GM12878 (cell line): ENCODE measurements at regions not wholly inside any gene's neighbourhood (a gene's known extent, or its start where the extent isn't known, plus 50 kb on each side); places are given as distances from the start of the nearest gene placed in this dataset.

ENCODE experiments used
- BCL11A ChIP-seq: IDR thresholded peaks from 2 replicates; pipeline ENCODE4 v1.6.1; 2011; ENCODE audit warnings: low read depth, low read length
- BHLHE40 ChIP-seq, 2 experiments: fragments of 450-650 bp in 1 of 2; IDR thresholded peaks; 2 replicates each; pipeline ENCODE4 v1.6.1; 2011 to 2017; ENCODE audit warnings: low read depth in 2 of 2, borderline replicate concordance in 1 of 2, improper control_type of control experiment in 1 of 2, low read length in 1 of 2, mild to moderate bottlenecking in 1 of 2
- BMI1 ChIP-seq: fragments of 450-650 bp; IDR thresholded peaks from 2 replicates; pipeline ENCODE4 v1.6.1; 2016; ENCODE audit warnings: mild to moderate bottlenecking, moderate library complexity, borderline replicate concordance
- CEBPB ChIP-seq, 2 experiments: fragments of 150-350 bp in 1 of 2; IDR thresholded peaks; 2 replicates each; pipeline ENCODE4 v1.6.1; 2012 to 2014; ENCODE audit warnings: low read depth in 2 of 2, low read length in 2 of 2, borderline replicate concordance in 1 of 2, inconsistent platforms in 1 of 2
- FOS ChIP-seq: IDR thresholded peaks from 3 replicates; pipeline ENCODE4 v1.6.1; 2011; ENCODE audit warnings: borderline replicate concordance; ENCODE audit not compliant: insufficient read length; ENCODE audit errors: extremely low read depth
- GATAD2B ChIP-seq: fragments of 450-650 bp; conservative IDR thresholded peaks from 2 replicates; pipeline ENCODE4 v1.6.1; 2017; ENCODE audit warnings: low read depth, mild to moderate bottlenecking, moderate library complexity
- HDAC2 ChIP-seq: fragments of 200-600 bp; sonication (generic); IDR thresholded peaks from 2 replicates; pipeline ENCODE4 v1.6.1; 2017
- MTA3 ChIP-seq: IDR thresholded peaks from 2 replicates; pipeline ENCODE4 v1.6.1; 2012; ENCODE audit warnings: low read length, inconsistent platforms, borderline replicate concordance
- MYB ChIP-seq: fragments of 150-350 bp; IDR thresholded peaks from 2 replicates; pipeline ENCODE4 v1.6.1; 2014; ENCODE audit warnings: mild to moderate bottlenecking, low read depth, low read length, borderline replicate concordance
- NBN ChIP-seq: fragments of 450-650 bp; IDR thresholded peaks from 2 replicates; pipeline ENCODE4 v1.6.1; 2016
- PAX8 ChIP-seq: fragments of 450-650 bp; IDR thresholded peaks from 2 replicates; pipeline ENCODE4 v1.6.1; 2017; ENCODE audit warnings: mild to moderate bottlenecking, moderate library complexity
- RAD51 ChIP-seq: fragments of 450-650 bp; IDR thresholded peaks from 2 replicates; pipeline ENCODE4 v1.6.1; 2016; ENCODE audit warnings: moderate library complexity, mild to moderate bottlenecking, inconsistent platforms
- SREBF2 ChIP-seq: IDR thresholded peaks from 2 replicates; pipeline ENCODE4 v1.6.1; 2012; ENCODE audit warnings: mild to moderate bottlenecking, low read length
- ZNF207 ChIP-seq: fragments of 450-650 bp; IDR thresholded peaks from 2 replicates; pipeline ENCODE4 v1.6.1; 2014; ENCODE audit warnings: antibody characterized with exemption, mild to moderate bottlenecking, borderline replicate concordance
- ZNF24 ChIP-seq: fragments of 450-650 bp; IDR thresholded peaks from 2 replicates; pipeline ENCODE4 v1.6.1; 2017; ENCODE audit warnings: antibody characterized with exemption, mild to moderate bottlenecking
- TF ChIP-seq, protein P1 (sequence below): fragments of 450-650 bp; IDR thresholded peaks from 2 replicates; pipeline ENCODE4 v1.6.1; 2017; ENCODE audit warnings: mild to moderate bottlenecking, moderate library complexity
- TF ChIP-seq, protein P2 (sequence below): fragments of 450-650 bp; IDR thresholded peaks from 2 replicates; pipeline ENCODE4 v1.6.1; 2016; ENCODE audit warnings: mild to moderate bottlenecking
- TF ChIP-seq, protein P3 (sequence below): fragments of 450-650 bp; IDR thresholded peaks from 2 replicates; pipeline ENCODE4 v1.6.1; 2017; ENCODE audit warnings: antibody characterized with exemption, mild to moderate bottlenecking, moderate library complexity
- TF ChIP-seq, protein P4 (sequence below): fragments of 450-650 bp; IDR thresholded peaks from 2 replicates; pipeline ENCODE4 v1.6.1; 2018; ENCODE audit warnings: mild to moderate bottlenecking, low read depth, moderate library complexity; ENCODE audit not compliant: partially characterized antibody

DNA sequence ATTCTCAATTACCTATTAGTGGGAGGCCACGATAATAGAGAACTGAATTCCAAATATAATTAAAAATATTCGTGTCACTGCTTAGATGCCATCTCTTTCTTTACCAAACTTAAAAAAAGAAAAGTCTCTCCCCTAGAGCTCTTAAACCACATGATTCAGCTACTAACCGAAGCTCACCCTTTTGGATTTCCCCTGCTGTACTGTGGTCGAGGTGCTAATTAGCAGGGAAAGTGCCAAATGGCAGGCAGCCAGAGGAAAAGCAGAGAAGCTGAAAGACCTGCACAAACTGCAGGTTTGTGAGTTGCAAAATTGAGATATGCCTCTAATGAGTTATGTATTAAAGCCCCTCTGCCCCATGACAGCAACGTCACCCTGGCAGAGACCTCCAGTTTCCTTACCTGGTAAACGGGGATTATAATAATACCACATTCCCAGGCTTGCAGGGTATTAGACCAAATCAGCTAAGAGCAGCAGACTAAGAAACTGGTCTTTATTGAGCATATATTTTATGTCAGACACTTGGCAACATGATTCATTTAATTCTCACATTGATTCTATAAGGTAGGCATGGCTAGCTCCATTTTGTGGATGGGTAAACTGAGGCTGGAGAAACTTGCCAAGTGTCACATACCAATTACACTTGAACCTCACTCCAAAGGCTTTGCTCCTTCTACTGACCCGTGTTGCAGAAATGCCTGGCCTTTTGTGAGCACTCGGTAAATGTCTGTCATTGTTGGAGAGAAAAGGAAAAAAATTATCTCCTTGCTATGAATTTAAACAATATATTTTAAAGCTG is 259.7 kb downstream of the LPIN1 start (continued):
- TF ChIP-seq, protein P1, sequence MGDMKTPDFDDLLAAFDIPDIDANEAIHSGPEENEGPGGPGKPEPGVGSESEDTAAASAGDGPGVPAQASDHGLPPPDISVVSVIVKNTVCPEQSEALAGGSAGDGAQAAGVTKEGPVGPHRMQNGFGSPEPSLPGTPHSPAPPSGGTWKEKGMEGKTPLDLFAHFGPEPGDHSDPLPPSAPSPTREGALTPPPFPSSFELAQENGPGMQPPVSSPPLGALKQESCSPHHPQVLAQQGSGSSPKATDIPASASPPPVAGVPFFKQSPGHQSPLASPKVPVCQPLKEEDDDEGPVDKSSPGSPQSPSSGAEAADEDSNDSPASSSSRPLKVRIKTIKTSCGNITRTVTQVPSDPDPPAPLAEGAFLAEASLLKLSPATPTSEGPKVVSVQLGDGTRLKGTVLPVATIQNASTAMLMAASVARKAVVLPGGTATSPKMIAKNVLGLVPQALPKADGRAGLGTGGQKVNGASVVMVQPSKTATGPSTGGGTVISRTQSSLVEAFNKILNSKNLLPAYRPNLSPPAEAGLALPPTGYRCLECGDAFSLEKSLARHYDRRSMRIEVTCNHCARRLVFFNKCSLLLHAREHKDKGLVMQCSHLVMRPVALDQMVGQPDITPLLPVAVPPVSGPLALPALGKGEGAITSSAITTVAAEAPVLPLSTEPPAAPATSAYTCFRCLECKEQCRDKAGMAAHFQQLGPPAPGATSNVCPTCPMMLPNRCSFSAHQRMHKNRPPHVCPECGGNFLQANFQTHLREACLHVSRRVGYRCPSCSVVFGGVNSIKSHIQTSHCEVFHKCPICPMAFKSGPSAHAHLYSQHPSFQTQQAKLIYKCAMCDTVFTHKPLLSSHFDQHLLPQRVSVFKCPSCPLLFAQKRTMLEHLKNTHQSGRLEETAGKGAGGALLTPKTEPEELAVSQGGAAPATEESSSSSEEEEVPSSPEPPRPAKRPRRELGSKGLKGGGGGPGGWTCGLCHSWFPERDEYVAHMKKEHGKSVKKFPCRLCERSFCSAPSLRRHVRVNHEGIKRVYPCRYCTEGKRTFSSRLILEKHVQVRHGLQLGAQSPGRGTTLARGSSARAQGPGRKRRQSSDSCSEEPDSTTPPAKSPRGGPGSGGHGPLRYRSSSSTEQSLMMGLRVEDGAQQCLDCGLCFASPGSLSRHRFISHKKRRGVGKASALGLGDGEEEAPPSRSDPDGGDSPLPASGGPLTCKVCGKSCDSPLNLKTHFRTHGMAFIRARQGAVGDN = 0 out of 2 replicates have a peak, but pooled peaks have one; percentile 14
- TF ChIP-seq GATAD2B (peak; percentile 76), NBN (peak; percentile 92), ZNF24 (no peak), SREBF2 (no peak), ZNF207 (peak; percentile 31; the same call in 1 of the 2 replicates), MYB (peak; percentile 90), BMI1 (peak; percentile 88), HDAC2 (no peak), CEBPB (IDR thresholded peaks at IDR 0.05; ENCODE audit: borderline replicate concordance in 1 of 2, low read depth in 2 of 2, low read length in 2 of 2) (no peak), FOS (no peak), BHLHE40 (IDR thresholded peaks at IDR 0.05; ENCODE audit: borderline replicate concordance in 1 of 2, low read depth in 2 of 2, low read length in 1 of 2) (peak; percentile 87 to 91), MTA3 (peak; percentile 89; the same call in 1 of the 2 replicates), PAX8 (no peak), RAD51 (peak; percentile 75), BCL11A (peak; percentile 100)
- TF ChIP-seq, protein P2, sequence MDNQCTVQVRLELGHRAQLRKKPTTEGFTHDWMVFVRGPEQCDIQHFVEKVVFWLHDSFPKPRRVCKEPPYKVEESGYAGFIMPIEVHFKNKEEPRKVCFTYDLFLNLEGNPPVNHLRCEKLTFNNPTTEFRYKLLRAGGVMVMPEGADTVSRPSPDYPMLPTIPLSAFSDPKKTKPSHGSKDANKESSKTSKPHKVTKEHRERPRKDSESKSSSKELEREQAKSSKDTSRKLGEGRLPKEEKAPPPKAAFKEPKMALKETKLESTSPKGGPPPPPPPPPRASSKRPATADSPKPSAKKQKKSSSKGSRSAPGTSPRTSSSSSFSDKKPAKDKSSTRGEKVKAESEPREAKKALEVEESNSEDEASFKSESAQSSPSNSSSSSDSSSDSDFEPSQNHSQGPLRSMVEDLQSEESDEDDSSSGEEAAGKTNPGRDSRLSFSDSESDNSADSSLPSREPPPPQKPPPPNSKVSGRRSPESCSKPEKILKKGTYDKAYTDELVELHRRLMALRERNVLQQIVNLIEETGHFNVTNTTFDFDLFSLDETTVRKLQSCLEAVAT = peak; percentile 92
- TF ChIP-seq, protein P3, sequence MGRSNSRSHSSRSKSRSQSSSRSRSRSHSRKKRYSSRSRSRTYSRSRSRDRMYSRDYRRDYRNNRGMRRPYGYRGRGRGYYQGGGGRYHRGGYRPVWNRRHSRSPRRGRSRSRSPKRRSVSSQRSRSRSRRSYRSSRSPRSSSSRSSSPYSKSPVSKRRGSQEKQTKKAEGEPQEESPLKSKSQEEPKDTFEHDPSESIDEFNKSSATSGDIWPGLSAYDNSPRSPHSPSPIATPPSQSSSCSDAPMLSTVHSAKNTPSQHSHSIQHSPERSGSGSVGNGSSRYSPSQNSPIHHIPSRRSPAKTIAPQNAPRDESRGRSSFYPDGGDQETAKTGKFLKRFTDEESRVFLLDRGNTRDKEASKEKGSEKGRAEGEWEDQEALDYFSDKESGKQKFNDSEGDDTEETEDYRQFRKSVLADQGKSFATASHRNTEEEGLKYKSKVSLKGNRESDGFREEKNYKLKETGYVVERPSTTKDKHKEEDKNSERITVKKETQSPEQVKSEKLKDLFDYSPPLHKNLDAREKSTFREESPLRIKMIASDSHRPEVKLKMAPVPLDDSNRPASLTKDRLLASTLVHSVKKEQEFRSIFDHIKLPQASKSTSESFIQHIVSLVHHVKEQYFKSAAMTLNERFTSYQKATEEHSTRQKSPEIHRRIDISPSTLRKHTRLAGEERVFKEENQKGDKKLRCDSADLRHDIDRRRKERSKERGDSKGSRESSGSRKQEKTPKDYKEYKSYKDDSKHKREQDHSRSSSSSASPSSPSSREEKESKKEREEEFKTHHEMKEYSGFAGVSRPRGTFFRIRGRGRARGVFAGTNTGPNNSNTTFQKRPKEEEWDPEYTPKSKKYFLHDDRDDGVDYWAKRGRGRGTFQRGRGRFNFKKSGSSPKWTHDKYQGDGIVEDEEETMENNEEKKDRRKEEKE = no peak
- TF ChIP-seq, protein P4, sequence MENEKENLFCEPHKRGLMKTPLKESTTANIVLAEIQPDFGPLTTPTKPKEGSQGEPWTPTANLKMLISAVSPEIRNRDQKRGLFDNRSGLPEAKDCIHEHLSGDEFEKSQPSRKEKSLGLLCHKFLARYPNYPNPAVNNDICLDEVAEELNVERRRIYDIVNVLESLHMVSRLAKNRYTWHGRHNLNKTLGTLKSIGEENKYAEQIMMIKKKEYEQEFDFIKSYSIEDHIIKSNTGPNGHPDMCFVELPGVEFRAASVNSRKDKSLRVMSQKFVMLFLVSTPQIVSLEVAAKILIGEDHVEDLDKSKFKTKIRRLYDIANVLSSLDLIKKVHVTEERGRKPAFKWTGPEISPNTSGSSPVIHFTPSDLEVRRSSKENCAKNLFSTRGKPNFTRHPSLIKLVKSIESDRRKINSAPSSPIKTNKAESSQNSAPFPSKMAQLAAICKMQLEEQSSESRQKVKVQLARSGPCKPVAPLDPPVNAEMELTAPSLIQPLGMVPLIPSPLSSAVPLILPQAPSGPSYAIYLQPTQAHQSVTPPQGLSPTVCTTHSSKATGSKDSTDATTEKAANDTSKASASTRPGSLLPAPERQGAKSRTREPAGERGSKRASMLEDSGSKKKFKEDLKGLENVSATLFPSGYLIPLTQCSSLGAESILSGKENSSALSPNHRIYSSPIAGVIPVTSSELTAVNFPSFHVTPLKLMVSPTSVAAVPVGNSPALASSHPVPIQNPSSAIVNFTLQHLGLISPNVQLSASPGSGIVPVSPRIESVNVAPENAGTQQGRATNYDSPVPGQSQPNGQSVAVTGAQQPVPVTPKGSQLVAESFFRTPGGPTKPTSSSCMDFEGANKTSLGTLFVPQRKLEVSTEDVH = peak; percentile 41
